HEK293T (cell line): ENCODE measurements at regions not wholly inside any gene's neighbourhood (a gene's known extent, or its start where the extent isn't known, plus 50 kb on each side); places are given as distances from the start of the nearest gene placed in this dataset.

Source experiments
- CTCF ChIA-PET: fragments of 350-600 bp; formaldehyde crosslinking; extraction: SDS; loops from one replicate; lab custom pipeline; 2021; ENCODE audit warnings: antibody characterized with exemption, inconsistent platforms; lab: Yijun Ruan, JAX
- POLR2A ChIA-PET: fragments of 350-600 bp; formaldehyde crosslinking; extraction: SDS; loops from one replicate; lab custom pipeline; 2020; ENCODE audit warnings: antibody characterized with exemption, inconsistent platforms; lab: Yijun Ruan, JAX
- DNase-seq: peaks from one replicate; pipeline ENCODE4 v3.0.0; 2012; ENCODE audit warnings: mixed read lengths; ENCODE audit errors: extremely low spot score
- ARNT ChIP-seq: fragments of 450-650 bp; IDR thresholded peaks from 2 replicates; pipeline ENCODE4 v1.6.1; 2017; ENCODE audit warnings: mild to moderate bottlenecking
- BHLHE40 ChIP-seq: fragments of 450-650 bp; IDR thresholded peaks from 2 replicates; pipeline ENCODE4 v1.6.1; 2016; ENCODE audit warnings: mild to moderate bottlenecking, moderate library complexity, borderline replicate concordance
- CTBP1 ChIP-seq: fragments of 450-650 bp; IDR thresholded peaks from 2 replicates; pipeline ENCODE4 v1.6.1; 2016; ENCODE audit warnings: borderline replicate concordance
- ELF4 ChIP-seq: fragments of 450-650 bp; IDR thresholded peaks from 2 replicates; pipeline ENCODE4 v1.6.1; 2017; ENCODE audit warnings: antibody characterized with exemption
- FOXA1 ChIP-seq: fragments of 450-650 bp; IDR thresholded peaks from 2 replicates; pipeline ENCODE4 v1.6.1; 2016; ENCODE audit warnings: mild to moderate bottlenecking
- FOXK2 ChIP-seq: fragments of 450-650 bp; IDR thresholded peaks from 2 replicates; pipeline ENCODE4 v1.6.1; 2016; ENCODE audit warnings: mild to moderate bottlenecking
- FOXM1 ChIP-seq: fragments of 450-650 bp; IDR thresholded peaks from 2 replicates; pipeline ENCODE4 v1.6.1; 2017; ENCODE audit warnings: mild to moderate bottlenecking, borderline replicate concordance
- HDGF ChIP-seq: fragments of 450-650 bp; IDR thresholded peaks from 2 replicates; pipeline ENCODE4 v1.6.1; 2017; ENCODE audit warnings: antibody characterized with exemption, borderline replicate concordance
- L3MBTL2 ChIP-seq: fragments of 450-650 bp; conservative IDR thresholded peaks from 2 replicates; pipeline ENCODE4 v1.6.1; 2016; ENCODE audit warnings: mild to moderate bottlenecking
- LEF1 ChIP-seq: fragments of 450-650 bp; IDR thresholded peaks from 2 replicates; pipeline ENCODE4 v1.6.1; 2017; ENCODE audit warnings: mild to moderate bottlenecking, borderline replicate concordance
- NFRKB ChIP-seq: fragments of 450-650 bp; IDR thresholded peaks from 2 replicates; pipeline ENCODE4 v1.6.1; 2016; ENCODE audit warnings: mild to moderate bottlenecking, moderate library complexity
- SP1 ChIP-seq: fragments of 450-650 bp; IDR thresholded peaks from 2 replicates; pipeline ENCODE4 v1.6.1; 2017
- SUZ12 ChIP-seq: fragments of 450-650 bp; IDR thresholded peaks from 2 replicates; pipeline ENCODE4 v1.6.1; 2016; ENCODE audit warnings: mild to moderate bottlenecking
- TARDBP ChIP-seq: fragments of 450-650 bp; IDR thresholded peaks from 2 replicates; pipeline ENCODE4 v1.6.1; 2016
- ZNF384 ChIP-seq: fragments of 450-650 bp; IDR thresholded peaks from 2 replicates; pipeline ENCODE4 v1.6.1; 2016
- TF ChIP-seq, protein P1 (sequence below): fragments of 450-650 bp; IDR thresholded peaks from 2 replicates; pipeline ENCODE4 v1.6.1; 2016

DNA sequence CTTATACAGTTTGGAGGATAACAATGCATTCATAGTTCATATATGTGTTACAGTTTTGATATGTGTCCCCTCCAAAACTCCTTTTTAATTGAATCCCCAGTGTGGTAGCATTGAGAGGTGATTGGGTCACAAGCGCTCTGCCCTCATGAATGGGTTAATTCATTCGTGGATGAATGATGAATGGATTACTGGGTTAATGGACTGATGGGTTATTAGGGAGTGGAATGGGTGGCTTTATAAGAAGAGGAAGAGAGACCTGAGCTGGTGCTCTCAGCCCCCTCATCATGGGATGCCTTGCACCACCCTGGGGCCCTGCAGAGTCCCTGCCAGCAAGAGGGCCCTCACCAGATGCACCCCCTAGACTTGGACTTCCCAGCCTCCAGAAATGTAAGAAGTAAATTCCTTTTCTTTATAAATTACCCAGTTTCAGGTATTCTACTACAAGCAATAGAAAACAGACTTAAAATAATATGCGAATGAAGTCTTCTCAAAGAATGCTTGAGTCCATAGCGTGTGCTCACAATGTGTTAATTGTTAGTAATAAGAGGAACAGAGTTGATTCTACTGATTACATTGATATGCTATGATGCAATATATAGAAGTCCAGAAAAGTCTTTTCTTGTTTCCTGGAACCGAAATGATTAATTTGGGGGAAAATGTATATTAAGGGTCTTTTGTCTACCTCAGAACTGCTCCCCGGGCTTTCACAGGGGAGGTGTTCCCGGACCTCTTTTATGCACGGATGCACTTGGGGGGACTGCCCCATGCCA, 190.2 kb downstream of the ERCC6L2 start:
- no peak for TF ChIP-seq NFRKB
- TF ChIP-seq CTBP1: no peak
- no peak for TF ChIP-seq BHLHE40
- no peak for TF ChIP-seq FOXK2
- TF ChIP-seq, protein P1, sequence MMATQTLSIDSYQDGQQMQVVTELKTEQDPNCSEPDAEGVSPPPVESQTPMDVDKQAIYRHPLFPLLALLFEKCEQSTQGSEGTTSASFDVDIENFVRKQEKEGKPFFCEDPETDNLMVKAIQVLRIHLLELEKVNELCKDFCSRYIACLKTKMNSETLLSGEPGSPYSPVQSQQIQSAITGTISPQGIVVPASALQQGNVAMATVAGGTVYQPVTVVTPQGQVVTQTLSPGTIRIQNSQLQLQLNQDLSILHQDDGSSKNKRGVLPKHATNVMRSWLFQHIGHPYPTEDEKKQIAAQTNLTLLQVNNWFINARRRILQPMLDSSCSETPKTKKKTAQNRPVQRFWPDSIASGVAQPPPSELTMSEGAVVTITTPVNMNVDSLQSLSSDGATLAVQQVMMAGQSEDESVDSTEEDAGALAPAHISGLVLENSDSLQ: no peak
- no peak for TF ChIP-seq LEF1
- no peak for TF ChIP-seq ZNF384
- no peak for TF ChIP-seq FOXM1
- TF ChIP-seq TARDBP: no peak
- no peak for TF ChIP-seq ELF4
- no peak for TF ChIP-seq SP1
- TF ChIP-seq FOXA1: no peak
- no peak for DNase-seq
- ChIA-PET CTCF (no interaction called here), POLR2A (no interaction called here)

DNA sequence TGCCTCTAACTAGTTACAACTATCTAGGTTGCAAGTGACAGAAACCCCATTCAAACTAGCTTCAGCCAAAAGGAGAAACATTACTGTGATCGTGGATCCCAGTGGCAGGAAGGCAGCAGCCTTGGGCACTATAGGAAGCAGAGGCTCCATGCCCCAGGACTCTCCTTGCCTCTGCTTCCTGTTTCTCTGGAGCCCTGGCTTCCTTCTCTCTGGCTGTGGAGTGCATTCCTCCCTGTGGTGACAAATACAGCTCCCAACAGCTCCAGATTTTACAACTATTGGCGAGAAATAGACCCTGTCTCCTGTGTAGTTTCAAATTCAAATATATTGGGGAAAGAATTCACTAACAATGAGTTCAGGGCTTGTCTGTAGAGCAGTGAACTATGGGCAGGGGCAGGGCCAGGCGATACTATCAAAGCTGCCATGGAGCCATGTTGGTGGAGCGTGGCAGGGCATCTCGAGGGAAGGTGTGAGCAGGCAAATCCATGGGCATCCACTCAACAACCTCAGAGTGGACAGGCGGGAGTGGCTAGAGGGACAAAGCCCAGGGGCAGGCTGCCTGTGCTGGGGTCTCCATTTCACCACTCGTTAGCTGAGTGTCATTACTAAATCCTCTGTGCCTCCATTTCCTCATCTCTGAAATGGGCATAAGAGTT, 189.5 kb downstream of the ERCC6L2 start:
- no peak for DNase-seq
- ChIA-PET CTCF (no interaction called here), POLR2A (no interaction called here)
- no peak for TF ChIP-seq ZNF384
- no peak for TF ChIP-seq FOXK2

DNA sequence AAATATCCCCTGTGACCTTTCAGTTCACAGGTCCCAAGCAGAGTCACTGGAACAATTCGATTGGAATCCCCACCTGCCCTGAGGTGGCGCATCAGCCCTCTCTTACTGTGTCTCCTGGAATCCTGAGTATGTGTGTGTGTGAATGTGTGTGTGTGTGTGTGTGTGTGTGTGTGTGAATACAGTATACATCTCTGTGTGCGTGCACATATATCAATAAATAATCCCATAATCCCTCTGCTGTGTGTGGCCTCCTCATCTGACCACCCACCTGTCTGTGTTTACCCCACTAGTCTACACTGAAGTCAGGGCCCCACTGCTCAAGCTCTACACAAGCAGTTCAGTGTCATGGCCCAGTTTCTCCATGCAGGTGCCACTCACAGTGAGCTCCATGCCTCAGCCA, 187.4 kb downstream of the ERCC6L2 start:
- CTCF ChIA-PET: no interaction called here
- POLR2A ChIA-PET: no interaction called here
- TF ChIP-seq ELF4 (no peak), HDGF (no peak), TARDBP (no peak), SP1 (no peak), FOXM1 (no peak), NFRKB (no peak), SUZ12 (no peak), LEF1 (no peak)
- no peak for DNase-seq

DNA sequence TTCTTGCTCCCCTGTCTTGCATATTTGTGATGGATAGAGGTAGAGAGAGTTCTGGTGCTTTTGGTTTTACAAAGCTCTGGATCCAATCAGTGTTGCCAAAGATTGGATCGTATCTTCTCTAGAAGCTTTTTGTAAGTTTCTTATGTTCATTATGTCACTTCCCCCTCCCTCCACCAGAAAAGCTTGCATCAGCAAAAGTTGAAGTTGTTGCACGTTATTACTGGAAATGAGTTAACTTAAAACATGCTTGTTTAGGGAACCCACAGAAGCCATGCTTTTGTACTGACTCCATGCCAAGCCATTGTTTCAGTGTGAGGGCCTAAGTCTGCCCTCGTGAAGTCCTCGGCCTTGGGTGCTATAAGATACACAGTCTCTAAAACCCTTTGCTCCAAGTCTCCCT, 186.5 kb downstream of the ERCC6L2 start:
- DNase-seq: no peak
- TF ChIP-seq HDGF (no peak), L3MBTL2 (no peak), NFRKB (no peak)
- ChIA-PET POLR2A (no interaction called here), CTCF (interaction anchor here (0.6 kb wide), 1 partner anchor 136 kb away, joined by 3 read pairs; no protein-coding TSS in a partner anchor)

DNA sequence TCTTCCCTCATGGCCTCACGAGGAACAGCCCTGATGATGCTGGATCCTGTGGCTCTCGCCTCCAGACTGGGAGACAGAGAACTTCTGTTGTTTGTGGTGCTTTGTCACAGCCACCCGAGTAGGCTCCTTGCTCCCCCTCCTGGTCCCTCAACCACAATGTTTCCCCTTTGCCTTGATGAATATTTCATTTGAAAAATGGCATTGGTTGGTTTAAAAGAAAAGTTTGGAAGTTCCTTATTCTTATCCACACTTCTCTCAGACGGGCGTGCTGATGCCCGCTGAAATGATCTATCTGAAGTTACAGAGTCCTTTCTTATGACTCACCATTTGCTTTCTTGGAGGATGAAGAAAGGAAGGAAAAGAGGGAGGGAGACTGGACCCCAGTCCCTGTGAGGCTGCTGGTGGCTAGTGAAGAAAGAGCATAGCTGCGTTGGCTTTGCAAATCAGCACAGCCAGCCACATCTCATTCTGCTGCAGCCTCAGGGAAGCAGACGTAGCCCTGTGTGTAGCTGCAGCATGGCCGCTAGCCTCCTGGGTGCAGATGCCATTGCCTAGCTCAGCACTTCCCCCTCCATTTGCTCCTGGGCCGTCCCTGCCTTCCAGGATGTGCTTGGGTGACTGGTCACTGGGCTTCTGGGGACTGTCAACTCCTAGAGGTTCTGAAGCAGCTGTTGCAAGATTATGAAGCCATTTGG, 185.9 kb downstream of the ERCC6L2 start:
- no peak for TF ChIP-seq NFRKB
- no peak for TF ChIP-seq BHLHE40
- TF ChIP-seq, protein P1: no peak
- TF ChIP-seq L3MBTL2: no peak
- no peak for TF ChIP-seq ELF4
- TF ChIP-seq SP1: no peak
- no peak for TF ChIP-seq LEF1
- no peak for TF ChIP-seq CTBP1
- TF ChIP-seq FOXA1: no peak
- TF ChIP-seq SUZ12: no peak
- TF ChIP-seq FOXM1: no peak
- TF ChIP-seq ZNF384: no peak
- TF ChIP-seq FOXK2: no peak
- TF ChIP-seq HDGF: no peak
- no peak for TF ChIP-seq ARNT
- DNase-seq: peak; percentile 39
- ChIA-PET CTCF (interaction anchor here (0.6 kb wide), 1 partner anchor 136 kb away, joined by 3 read pairs; no protein-coding TSS in a partner anchor), POLR2A (no interaction called here)

DNA sequence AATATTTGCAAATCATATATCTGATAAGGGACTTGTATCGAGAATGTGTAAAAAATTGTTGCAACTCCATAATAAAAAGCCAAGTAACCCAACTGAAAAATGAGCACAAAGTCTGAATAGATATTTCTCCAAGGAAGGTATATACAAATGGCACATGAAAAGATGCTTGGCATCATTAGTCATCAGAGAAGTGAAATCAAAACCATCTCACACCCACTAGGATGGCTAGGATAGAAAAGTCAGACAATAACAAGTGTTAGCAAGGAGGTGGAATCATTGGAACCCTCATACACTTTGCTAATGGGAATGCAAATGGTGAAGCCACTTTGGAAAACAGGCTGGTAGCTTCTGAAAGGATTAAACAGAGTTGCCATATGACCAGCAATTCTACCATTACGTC, 182.7 kb downstream of the ERCC6L2 start:
- TF ChIP-seq, protein P1: no peak
- TF ChIP-seq ELF4: no peak
- no peak for TF ChIP-seq LEF1
- no peak for TF ChIP-seq FOXM1
- TF ChIP-seq HDGF: no peak
- TF ChIP-seq FOXA1: no peak
- TF ChIP-seq ARNT: no peak
- TF ChIP-seq ZNF384: no peak
- no peak for TF ChIP-seq FOXK2
- TF ChIP-seq L3MBTL2: no peak
- no peak for TF ChIP-seq TARDBP
- ChIA-PET POLR2A (no interaction called here), CTCF (no interaction called here)
- no peak for DNase-seq
